HG03432 (cell line): ENCODE measurements at regions not wholly inside any gene's neighbourhood (a gene's known extent, or its start where the extent isn't known, plus 50 kb on each side); places are given as distances from the start of the nearest gene placed in this dataset.

ENCODE experiments used
- ATAC-seq: cut with Tn5 transposase; IDR thresholded peaks from one replicate; pipeline ENCODE4 v1.9.1; 2021; ENCODE audit warnings: mild to moderate bottlenecking, moderate library complexity; ENCODE audit not compliant: unreplicated experiment

- no peak for ATAC-seq
These were observed 583.1 kb upstream of the HS6ST1 start for GRCh38 chr2:128901572-128902391.

GRCh38 chr2:128903637-128904036 lies 585.0 kb upstream of the HS6ST1 start:
- no peak for ATAC-seq

GRCh38 chr2:128911276-128911675 lies 592.6 kb upstream of the HS6ST1 start:
- ATAC-seq = no peak

- ATAC-seq = no peak
These were observed 595.7 kb upstream of the HS6ST1 start for GRCh38 chr2:128914320-128914719.

- ATAC-seq = no peak
These were observed 603.1 kb upstream of the HS6ST1 start for GRCh38 chr2:128921751-128922150.

GRCh38 chr2:128922154-128922553 lies 603.5 kb upstream of the HS6ST1 start:
- no peak for ATAC-seq

- ATAC-seq = no peak
These were observed 607.0 kb upstream of the HS6ST1 start for GRCh38 chr2:128925631-128926030.

- no peak for ATAC-seq
These were observed 611.4 kb upstream of the HS6ST1 start for GRCh38 chr2:128930101-128930500.

- ATAC-seq = no peak
These were observed 621.7 kb upstream of the HS6ST1 start for GRCh38 chr2:128940378-128940777.

GRCh38 chr2:128941751-128942150 lies 623.1 kb upstream of the HS6ST1 start:
- ATAC-seq = no peak

GRCh38 chr2:128949360-128949759 lies 630.7 kb upstream of the HS6ST1 start:
- no peak for ATAC-seq

GRCh38 chr2:128950758-128951157 lies 632.1 kb upstream of the HS6ST1 start:
- no peak for ATAC-seq

- no peak for ATAC-seq
These were observed 639.6 kb upstream of the HS6ST1 start for GRCh38 chr2:128958241-128958640.

- no peak for ATAC-seq
These were observed 649.0 kb upstream of the HS6ST1 start for GRCh38 chr2:128967646-128968045.

- no peak for ATAC-seq
These were observed 650.7 kb upstream of the HS6ST1 start for GRCh38 chr2:128969374-128969773.

GRCh38 chr2:128970332-128971116 lies 651.9 kb upstream of the HS6ST1 start:
- ATAC-seq = no peak

- ATAC-seq = no peak
These were observed 654.9 kb upstream of the HS6ST1 start for GRCh38 chr2:128973566-128973965.

GRCh38 chr2:128978212-128978611 lies 659.5 kb upstream of the HS6ST1 start:
- ATAC-seq = no peak

- no peak for ATAC-seq
These were observed 660.5 kb upstream of the HS6ST1 start for GRCh38 chr2:128979182-128979581.

GRCh38 chr2:128980475-128980874 lies 661.8 kb upstream of the HS6ST1 start:
- ATAC-seq = no peak

- no peak for ATAC-seq
These were observed 662.7 kb upstream of the HS6ST1 start for GRCh38 chr2:128981353-128981752.

GRCh38 chr2:128982001-128982400 lies 663.3 kb upstream of the HS6ST1 start:
- ATAC-seq = no peak
